GM19452 (cell line): ENCODE measurements at regions not wholly inside any gene's neighbourhood (a gene's known extent, or its start where the extent isn't known, plus 50 kb on each side); places are given as distances from the start of the nearest gene placed in this dataset.
"Not testable (repeated sequence)": the region's sequence is repeated elsewhere in the genome, so short reads cannot be mapped to it uniquely, and the experiment has no call there.

ENCODE experiments used
- ATAC-seq: cut with Tn5 transposase; IDR thresholded peaks from one replicate; pipeline ENCODE4 v1.9.1; 2021; ENCODE audit not compliant: unreplicated experiment

DNA sequence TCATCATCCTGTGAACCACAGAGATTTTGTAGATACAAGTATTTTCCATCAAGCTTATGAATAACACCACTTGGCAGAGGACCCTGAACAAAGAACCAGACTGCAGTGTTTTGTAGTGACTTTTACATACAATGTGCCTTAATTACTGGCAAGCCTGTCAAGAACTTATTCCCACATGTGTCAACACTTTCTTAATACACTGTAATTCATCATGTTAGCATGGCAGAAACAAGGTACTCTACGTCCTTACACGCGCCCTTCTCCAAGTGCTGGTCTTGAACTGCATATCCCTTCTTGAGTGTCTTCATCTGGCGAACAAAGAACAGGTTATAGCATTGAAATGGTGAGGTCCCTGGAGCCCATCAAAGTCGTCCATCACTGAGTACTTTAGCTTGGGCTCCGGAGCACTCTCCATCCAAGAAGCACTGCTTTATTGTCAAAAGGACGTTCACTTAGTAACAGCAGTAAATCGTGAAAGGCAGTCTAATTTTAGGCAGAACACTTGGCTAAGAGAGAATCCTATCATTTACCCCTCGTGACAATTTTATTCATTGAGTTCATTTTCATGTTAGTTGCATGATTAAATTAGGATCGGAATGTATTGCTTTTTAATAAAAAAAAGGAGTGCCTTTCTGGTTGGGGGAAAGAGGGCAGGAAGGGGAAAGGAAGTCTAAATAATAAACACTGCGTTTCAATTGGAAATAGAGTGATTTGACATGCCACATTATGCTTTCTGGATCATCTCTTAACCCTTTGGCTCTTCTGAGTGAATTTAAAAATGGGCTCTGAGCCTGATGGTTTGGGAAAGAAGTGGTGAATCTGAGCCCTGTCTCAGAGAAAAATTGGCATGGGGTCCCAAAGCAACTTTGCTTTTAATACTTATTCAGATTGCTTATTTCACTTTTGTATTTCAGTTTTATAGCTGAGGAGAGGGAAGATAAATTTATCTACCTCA lies 376.1 kb downstream of the DLEU7 start:
- ATAC-seq, result no peak

DNA sequence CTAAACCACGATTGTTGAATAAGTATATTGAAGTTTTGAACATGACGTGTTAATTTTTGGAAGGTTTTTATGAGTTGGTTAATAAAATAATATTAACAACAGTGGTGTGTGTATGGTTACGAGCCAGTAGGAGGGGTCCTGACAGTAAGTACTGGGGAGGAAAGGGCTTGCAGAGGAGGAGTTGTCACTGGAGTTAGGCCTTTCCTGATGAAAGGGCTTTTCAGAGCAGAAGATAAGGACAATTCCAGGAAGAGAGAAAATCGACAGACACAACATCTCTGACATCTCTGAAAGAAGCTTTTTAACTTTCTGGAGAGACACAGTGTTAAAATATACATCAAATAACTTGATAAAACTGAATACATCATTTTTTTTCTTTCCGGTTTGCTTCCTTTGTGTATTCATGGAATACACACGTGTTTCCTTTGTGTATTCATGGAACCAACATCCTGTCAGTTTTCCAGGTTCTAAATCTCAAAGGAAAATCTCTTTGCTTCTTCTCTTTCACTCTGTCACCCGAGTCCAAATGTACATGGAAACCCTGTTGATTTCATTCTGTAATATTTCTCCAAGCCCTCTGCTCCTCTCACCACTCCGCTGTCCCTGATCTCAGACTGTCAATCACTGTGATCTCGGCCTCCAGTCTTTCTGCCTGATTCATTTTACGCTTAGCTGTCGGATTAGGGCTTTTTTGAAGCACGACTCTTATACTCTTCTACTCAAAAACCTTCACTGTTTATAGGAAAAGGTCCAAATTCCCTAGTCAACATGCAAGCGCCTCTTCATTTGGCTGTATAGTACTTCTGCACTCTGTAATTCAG lies 374.4 kb downstream of the DLEU7 start:
- no peak for ATAC-seq

DNA sequence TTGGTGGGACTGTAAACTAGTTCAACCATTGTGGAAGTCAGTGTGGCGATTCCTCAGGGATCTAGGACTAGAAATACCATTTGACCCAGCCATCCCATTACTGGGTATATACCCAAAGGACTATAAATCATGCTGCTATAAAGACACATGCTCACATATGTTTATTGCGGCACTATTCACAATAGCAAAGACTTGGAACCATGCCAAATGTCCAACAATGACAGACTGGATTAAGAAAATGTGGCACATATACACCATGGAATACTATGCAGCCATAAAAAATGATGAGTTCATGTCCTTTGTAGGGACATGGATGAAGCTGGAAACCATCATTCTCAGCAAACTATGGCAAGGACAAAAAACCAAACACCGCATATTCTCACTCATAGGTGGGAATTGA lies 370.4 kb downstream of the DLEU7 start:
- ATAC-seq, result not testable (repeated sequence)

DNA sequence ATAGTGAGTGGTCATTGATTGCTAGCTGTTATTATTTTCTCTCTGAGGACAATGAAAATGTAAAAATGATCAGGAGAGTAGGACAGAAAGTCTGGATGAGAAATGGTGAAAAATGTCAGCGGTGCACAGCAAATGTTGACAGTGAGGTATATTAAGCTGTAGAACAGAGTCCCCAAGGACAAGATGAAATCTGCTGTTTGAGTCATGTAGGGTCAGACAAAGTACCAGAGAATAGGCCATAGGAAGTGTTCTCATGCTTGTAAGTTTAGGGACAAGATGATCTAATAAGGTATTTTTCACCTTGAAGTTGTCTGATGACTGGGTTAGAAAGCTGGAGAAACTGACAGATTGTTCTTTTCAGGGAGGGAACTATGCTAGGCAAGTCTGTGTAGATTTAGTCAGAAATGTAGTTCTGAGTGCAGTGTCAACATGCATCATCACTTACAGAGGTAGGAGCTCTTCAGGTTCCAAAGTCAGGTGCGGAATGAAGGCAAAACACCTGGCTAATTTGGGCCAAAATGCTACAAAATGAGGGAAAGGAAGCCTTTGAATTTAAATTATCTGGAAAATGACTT lies 369.3 kb downstream of the DLEU7 start:
- ATAC-seq, result no peak

DNA sequence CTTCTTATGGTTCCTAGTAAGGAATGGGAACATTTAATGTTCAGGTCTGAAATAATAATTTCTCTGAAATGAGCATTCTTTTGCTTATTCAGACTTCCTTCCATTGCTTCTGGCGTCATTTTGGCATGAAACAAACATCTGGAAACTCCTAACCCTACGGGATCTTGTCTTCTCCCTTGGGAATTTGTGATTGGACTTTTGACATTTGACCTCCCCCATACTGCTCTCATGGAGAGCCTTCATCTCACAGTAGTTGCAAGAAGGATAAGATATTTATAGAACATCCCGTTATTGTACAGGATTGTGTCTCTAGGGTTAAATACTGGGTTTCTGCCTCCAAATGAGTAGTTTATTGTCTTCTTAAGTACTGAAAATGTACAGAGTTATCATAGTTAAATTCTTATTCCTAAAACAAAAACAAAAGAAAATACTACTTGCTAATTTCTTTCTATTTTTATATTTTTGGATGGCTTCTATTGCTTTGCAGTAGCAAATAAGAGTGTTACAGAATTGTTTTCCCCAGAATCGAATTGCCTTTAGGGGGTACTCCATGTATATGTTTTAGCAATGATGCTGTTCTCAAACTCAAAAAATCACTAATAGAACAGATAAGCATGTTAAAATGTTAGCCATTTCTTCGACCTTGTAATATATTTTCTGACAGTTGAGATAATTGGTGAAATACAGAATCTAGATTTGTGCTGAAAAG lies 366.8 kb downstream of the DLEU7 start:
- no peak for ATAC-seq

DNA sequence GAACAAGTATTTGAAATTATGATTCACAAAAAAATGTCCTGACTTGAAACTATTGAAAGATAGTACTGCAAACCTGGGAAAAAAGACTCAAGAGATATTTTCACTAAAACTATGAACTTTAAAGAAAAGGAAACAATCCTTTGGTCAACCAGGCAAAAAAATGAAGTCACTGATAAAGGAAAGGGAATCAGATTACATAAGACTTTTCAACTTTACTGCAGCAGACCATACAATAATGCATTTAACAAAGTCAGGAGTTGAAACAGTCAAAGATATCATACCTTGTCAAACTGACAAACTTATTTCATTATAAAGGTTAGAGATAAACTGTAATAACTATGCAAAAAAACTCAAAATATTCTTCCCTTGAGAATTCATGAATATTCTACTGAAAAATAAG lies 361.6 kb downstream of the DLEU7 start:
- ATAC-seq, result no peak

DNA sequence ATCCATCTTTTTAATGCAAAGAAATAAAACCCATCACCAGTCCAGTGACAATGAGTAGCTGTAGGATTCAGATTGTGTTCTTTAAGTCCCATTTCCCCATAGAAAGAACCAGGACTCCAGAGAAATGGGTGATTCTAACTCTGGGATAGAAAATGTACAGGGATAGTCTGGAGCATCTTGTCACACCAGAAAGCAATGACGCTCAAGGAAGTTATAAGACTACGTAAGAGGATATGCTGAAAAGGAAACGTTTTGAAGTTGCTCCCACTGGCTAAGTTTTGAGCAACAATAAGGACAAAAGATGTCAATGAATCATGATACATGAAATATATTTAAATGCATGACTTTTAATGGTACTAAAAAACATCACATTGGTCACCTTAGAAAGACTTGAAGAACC lies 360.1 kb downstream of the DLEU7 start:
- ATAC-seq, result no peak

DNA sequence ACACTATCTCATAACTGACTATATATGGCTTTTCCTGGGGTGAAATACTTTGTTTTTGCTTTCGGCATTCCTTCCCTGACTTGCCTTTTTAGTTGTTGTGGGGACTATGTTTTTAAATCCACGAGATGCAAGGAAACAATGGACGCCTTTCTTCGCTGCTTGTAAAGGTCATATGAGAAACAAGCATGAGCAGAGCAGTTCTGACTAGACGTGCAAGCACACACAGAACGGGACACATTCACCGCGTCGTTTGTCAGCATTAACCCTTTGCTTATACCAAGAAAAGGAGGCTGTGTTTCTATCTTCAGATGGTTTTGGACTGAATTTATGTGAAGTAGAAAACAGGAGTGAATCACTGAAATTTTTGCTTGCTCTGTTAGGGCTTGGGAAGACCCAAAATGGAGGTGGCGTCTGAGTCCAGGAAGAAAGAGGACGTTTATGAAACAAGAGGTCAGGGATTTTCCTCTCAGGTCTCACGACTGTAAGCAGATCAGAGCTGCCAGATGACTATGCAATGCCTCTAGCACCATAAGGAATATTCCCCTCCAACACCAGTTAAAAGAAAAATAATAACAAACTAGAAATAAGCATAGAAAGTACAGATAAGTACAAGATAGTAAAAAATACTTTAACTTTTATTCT lies 358.9 kb downstream of the DLEU7 start:
- no peak for ATAC-seq

DNA sequence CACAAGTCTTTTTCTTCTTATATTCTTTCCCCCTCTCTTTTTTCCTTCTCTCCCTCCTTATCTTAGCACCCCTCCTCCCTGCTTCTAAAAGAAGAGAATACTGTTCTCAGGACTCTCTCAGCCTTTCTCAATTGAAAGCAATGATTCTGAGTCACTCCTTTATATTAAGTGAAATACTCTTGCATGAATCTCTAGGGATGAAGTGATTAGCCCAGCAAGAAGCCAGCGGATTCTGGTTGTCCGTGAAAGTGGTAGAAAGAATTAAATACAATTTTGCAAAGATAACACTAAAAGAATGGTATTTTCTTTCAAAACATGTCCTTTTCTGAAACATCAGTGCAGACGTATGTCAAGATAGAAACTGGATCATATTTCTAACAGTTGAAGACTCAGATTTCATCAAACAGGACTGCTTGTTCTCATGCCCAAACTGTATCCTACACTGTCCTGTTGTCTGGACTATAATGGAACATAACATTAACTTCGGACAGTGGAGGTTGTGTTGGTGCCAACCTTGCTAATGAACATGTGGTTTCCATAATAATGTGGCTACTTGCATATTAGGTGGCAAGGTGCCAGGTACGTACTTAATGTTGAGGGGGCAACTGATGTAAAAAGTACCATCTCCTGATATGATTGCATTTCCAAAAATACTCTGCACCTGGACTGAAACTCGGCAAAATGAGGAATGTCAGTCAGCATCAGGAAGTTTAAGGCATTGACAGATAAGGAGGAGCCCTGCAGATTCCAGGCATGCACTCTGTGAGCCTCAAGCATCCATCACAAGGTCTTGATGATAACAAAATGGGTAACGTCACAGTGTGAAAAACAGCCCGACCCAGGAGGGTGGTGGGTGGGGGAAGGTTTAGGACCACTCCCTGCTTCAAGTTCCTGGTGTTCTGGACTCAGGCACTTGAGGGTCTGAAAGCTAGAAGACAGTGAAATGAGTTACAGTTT lies 357.2 kb downstream of the DLEU7 start:
- ATAC-seq, result no peak

DNA sequence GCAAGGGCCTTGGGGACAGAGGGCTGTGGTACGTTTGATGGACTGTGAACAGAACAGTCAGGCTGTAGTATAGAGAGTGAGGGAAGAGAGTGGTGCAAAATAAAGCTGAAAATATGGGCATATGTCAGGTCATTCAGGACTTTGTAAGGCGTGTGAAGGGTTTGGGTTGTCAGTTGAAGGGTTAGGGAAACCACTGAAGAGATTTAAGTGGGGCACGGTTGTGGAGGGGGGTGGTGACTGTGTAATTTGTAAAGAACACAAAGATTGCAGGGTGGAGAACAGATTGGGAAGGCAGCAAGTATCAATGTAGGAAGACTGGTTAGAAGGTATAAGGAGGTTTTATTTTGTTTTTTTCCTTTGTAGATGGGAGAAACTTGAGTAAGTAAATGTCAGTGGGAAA lies 349.8 kb downstream of the DLEU7 start:
- ATAC-seq, result no peak

DNA sequence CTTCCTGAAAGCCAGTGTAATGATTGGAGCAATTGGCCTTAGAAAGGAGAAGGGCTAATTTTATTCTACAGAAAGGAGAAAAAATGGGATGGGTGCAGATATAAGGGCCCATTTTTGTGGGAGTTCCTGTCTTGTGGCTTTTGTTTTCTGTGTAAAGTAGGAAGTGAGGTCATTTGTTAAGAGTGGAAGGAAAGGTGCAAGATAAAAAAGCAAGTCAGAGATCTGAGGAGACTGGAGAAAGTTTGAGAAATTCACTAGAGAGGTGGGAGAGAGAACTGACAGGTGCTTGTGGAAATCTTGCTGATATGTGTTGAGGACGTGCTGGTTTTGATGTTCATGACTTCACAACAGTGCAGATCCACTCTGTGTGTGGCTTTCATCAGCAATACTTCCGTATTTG lies 349.4 kb downstream of the DLEU7 start:
- no peak for ATAC-seq

DNA sequence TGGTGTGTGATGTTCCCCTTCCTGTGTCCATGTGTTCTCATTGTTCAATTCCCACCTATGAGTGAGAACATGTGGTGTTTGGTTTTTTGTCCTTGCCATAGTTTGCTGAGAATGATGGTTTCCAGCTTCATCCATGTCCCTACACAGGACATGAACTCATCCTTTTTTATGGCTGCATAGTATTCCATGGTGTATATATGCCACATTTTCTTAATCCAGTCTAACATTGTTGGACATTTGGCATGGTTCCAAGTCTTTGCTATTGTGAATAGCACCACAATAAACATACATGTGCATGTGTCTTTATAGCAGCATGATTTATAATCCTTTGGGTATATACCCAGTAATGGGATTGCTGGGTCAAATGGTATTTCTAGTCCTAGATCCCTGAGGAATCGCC lies 340.3 kb downstream of the DLEU7 start:
- ATAC-seq, result not testable (repeated sequence)

DNA sequence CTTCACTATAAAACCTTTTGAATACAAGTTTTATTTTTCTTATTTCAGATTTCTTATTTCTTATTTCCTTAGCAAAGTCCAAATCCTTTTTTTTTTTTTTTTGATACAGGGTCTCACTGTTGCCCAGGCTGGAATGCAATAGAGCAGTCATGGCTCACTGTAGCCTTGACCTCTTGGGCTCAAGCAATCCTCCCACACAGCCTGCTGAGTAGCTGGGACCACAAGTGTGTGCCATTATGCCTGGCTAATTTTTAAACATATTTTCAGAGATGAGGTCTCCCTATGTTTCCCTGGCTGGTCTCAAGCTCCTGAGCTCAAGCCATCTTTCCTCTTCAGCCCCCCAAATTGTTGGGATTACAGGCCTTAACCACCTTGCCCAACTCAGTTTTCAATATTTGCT lies 334.3 kb downstream of the DLEU7 start:
- no peak for ATAC-seq

DNA sequence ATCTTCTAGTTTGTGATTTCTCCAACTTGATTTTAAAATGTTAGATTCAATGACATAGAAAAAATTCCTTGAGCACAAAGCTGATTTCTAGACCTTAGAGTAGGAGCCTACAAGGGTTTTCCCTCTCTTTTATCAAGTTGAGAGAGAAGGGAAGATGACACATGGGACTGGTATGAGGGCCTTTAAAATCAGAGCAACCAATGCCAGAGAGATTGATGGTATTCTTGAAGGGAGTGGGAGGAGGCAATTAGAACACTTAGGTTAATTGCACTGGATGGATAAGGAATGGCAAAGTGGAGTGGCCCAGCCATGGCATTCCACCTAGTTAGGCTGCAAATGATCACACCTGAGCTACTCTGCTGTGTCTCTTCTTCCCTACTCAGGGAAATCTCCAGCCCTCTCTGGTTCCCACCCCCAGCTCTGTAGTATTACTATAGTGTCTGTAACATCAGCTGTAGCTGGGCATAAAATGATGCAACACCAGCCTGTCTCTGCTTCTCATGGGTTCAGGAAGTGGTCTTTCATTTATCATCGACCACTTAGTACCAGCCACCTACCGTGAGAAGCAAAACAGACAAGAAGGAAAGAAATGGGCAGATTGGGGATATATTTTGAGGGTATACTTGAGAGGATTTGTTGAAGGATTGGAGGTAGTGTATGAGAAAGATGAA lies 333.6 kb downstream of the DLEU7 start:
- no peak for ATAC-seq

DNA sequence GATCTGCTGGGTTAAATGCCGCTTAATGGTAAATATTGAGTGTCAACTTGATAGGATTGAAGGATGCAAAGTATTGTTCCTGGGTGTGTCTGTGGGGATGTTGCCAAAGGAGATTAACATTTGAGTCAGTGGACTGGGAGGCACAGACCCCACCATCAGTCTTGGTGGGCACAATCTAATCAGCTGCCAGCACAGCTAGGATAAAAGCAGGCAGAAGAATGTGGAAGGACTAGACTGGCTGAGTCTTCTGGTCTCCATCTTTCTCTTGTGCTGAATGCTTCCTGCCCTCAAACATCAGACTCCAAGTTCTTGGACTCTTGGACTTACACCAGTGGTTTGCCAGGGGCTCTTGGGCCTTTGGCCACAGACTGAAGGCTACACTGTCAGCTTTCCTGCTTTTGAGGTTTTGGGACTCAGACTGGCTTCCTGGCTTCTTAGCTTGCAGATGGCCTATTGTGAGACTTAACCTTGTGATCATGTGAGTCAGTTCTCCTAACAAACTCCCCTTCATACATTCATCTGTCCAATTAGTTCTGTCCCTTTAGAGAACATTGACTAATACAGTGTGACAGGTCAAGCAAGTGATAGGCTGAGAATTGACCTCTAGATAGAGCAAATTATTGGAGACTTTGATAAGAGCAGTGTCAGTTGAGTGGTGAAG lies 332.5 kb downstream of the DLEU7 start:
- ATAC-seq, result not testable (repeated sequence)

DNA sequence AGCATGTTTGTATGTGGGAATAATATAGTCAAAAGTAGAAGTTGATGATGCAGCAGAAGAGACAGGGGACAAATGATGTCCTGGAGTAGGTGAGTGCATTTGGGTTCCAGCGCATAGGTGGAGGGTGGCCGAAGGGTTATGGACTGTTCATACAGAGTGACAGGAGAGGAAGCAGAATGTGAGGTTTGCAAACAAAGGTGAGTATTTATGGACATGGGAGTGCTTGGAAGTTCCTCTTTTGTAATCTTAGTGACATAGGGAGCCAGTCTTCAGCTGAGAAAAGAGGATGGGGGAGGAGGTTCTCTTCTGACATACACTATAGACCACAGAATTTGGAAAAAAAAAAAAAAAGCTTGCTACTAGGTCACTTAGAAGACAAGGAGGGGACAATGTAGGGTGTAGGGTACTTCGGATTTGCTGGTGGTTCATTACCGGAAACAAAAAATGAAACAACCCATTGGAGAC lies 331.6 kb downstream of the DLEU7 start:
- ATAC-seq, result peak; percentile 69

DNA sequence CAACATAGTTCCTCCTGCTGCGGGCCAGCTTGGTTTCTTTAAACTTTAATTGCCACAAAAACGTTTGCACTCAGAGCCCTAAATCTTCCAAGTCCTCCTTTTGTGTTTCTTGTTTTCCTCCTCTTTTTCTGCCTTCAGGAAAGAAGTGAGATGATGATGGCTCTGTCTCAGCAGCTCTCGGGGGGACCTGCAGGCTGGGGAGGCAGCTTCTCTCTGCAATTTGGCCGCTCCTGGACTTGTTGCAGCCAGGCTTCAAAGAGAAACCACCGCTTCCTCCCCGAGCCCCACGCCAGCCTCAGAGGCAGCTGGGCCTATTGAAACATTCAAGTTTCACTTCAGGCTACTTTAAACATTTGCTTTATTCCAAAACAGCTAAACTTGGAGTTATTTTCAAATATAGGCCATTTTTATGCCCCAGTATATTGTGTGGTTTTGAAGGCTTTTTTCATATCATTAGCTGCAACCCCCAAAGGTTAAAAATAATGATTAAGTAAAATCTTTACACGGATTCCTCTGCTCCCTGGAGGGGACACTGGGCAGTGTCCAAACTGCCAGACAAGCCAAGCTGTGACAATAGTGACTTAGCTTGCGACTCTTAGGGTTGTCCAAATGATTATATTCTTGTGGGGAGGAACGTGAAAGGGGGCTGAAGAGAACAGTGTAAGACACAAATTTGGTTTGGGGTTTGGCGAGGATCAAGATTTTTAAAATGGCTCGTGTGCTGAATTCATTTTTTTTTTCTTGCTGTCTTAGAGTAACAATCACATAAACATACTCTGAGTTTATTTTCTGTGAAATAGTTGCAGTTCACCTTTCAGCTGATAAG lies 330.8 kb downstream of the DLEU7 start:
- ATAC-seq, result peak; percentile 82
